BJ (cell line): ENCODE measurements at regions not wholly inside any gene's neighbourhood (a gene's known extent, or its start where the extent isn't known, plus 50 kb on each side); places are given as distances from the start of the nearest gene placed in this dataset.
A peak's percentile ranks its signal among the peaks of the same experiment; 100 is the strongest.
"Not testable (repeated sequence)": the region's sequence is repeated elsewhere in the genome, so short reads cannot be mapped to it uniquely, and the experiment has no call there.

Source experiments
- CTCF ChIA-PET: fragments of 350-600 bp; formaldehyde crosslinking; extraction: SDS; loops from one replicate; lab custom pipeline; 2021; ENCODE audit warnings: antibody characterized with exemption, inconsistent platforms; lab: Yijun Ruan, JAX
- POLR2A ChIA-PET: fragments of 300-600 bp; sonication (Branson Sonifier 250); formaldehyde crosslinking; extraction: SDS; loops from one replicate; lab custom pipeline; 2021; ENCODE audit warnings: antibody characterized with exemption; lab: Charles Lee
- DNase-seq: peaks from one replicate; pipeline ENCODE4 v3.0.0-alpha.2; 2011; ENCODE audit warnings: low read depth
- H3K27me3 ChIP-seq: 2 replicates; pipeline ENCODE4 v1.6.0; 2011; ENCODE audit warnings: low read length; ENCODE audit not compliant: control insufficient read depth, insufficient read depth
- H3K36me3 ChIP-seq: 2 replicates; pipeline ENCODE4 v1.5.1; 2011; ENCODE audit warnings: low read length; ENCODE audit not compliant: control insufficient read depth, insufficient read depth
- H3K4me3 ChIP-seq: 2 replicates; pipeline ENCODE4 v1.5.1; 2011; ENCODE audit warnings: low read depth, mild to moderate bottlenecking, control low read depth, low read length
- TF ChIP-seq, protein P1 (sequence below): IDR thresholded peaks from 2 replicates; pipeline ENCODE4 v1.5.1; 2011; ENCODE audit warnings: low read depth, mild to moderate bottlenecking, control low read depth, inconsistent platforms, low read length, moderate library complexity; ENCODE audit not compliant: insufficient read depth

- Histone ChIP-seq H3K36me3 (no peaks in the 10 kb centered on the region), H3K4me3 (no peak overlapping the region), H3K27me3 (no peaks in the 10 kb centered on the region)
- ChIA-PET POLR2A (no interaction called here), CTCF (no interaction called here)
- TF ChIP-seq, protein P1, sequence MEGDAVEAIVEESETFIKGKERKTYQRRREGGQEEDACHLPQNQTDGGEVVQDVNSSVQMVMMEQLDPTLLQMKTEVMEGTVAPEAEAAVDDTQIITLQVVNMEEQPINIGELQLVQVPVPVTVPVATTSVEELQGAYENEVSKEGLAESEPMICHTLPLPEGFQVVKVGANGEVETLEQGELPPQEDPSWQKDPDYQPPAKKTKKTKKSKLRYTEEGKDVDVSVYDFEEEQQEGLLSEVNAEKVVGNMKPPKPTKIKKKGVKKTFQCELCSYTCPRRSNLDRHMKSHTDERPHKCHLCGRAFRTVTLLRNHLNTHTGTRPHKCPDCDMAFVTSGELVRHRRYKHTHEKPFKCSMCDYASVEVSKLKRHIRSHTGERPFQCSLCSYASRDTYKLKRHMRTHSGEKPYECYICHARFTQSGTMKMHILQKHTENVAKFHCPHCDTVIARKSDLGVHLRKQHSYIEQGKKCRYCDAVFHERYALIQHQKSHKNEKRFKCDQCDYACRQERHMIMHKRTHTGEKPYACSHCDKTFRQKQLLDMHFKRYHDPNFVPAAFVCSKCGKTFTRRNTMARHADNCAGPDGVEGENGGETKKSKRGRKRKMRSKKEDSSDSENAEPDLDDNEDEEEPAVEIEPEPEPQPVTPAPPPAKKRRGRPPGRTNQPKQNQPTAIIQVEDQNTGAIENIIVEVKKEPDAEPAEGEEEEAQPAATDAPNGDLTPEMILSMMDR: no peak
- DNase-seq: no peak
Observed at GRCh38 chrX:112190646-112191045, 108.1 kb upstream of the TRPC5 start.

DNA sequence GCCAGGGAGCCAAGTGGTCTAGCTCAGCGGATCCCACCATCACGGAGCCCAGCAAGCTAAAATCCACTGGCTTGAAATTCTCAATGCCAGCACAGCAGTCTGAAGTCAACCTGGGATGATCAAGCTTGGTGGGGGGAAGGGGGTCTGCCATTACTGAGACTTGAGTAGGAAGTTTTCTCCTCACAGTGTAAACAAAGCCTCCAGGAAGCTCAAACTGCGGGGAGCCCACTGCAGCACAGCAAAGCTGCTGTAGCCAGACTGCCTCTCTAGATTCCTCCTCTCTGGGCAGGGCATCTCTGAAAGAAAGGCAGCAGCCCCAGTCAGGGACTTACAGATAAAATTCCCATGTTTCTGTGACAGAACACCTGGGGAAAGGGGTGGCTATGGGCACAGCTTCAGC lies 98.8 kb upstream of the TRPC5 start:
- H3K27me3 ChIP-seq, H3K36me3 ChIP-seq, POLR2A ChIA-PET, CTCF ChIA-PET, H3K4me3 ChIP-seq, DNase-seq: not testable (repeated sequence)

DNA sequence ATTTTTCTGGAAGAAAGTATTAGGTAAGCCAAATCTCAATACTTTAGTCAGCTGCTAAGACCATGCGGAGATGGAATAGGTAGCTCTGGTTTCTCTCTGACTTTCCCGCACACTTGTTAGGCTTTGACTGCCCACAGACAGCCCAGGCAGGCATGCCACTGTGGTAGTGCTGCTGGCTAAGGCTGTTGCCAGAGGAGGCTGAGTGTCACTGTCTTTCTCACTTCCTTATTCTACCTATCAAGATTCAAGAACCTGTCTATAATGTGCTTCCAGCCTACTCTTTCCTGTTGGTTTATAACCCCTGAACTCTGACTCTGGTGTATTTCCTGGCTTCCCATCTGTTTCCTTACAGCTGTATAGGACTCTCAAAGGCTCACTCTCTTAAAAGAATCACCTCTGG lies 81.8 kb upstream of the TRPC5 start:
- H3K4me3 ChIP-seq: no peak overlapping the region
- ChIA-PET CTCF (no interaction called here), POLR2A (no interaction called here)
- no peak for DNase-seq
- no peaks in the 10 kb centered on the region for H3K27me3 ChIP-seq
- TF ChIP-seq, protein P1: no peak
- H3K36me3 ChIP-seq: no peaks in the 10 kb centered on the region

DNA sequence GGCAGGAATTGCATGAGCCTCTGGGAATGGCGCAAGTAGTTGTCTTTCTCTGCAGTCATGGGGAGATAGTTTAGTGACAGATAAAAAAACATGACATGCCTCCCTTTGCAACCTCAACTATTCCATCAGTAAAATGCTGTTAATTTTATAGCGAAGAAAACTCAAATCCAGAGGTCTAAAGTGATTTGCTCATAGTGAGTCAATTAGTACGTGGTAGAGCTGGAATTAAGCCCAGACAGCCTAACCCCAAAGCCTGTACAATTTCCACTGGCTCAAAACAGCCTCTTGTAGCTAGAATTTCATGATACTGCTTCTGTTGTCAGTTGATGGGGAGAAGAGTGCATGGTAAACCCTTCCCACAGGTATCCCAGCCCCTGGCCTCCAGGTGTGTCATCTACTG lies 81.3 kb upstream of the TRPC5 start:
- POLR2A ChIA-PET: no interaction called here
- DNase-seq: no peak
- TF ChIP-seq, protein P1: no peak
- Histone ChIP-seq H3K27me3 (no peaks in the 10 kb centered on the region), H3K4me3 (no peak overlapping the region), H3K36me3 (no peaks in the 10 kb centered on the region)
- CTCF ChIA-PET: no interaction called here

DNA sequence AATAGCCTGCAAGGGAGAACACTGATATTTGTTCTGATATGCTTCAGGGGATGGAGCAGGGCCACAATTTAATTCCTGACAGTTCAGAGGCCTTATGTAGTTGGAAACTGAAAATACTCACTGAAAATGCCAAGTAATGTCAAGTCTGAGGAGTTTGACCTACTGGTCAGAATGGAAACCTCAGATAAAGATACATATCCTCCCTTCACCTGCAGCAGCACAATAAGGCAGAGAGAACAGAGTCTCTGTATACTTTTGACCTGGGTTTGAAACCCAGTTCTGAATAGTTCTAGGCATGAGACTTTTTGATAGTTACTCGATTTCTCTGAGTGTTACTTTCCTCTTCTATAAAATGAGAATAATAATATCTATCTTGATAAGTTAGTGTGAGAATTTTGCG lies 65.8 kb upstream of the TRPC5 start:
- DNase-seq: no peak
- ChIA-PET CTCF (no interaction called here), POLR2A (no interaction called here)
- TF ChIP-seq, protein P1: no peak
- Histone ChIP-seq H3K27me3 (no peaks in the 10 kb centered on the region), H3K36me3 (no peaks in the 10 kb centered on the region), H3K4me3 (no peak overlapping the region)

DNA sequence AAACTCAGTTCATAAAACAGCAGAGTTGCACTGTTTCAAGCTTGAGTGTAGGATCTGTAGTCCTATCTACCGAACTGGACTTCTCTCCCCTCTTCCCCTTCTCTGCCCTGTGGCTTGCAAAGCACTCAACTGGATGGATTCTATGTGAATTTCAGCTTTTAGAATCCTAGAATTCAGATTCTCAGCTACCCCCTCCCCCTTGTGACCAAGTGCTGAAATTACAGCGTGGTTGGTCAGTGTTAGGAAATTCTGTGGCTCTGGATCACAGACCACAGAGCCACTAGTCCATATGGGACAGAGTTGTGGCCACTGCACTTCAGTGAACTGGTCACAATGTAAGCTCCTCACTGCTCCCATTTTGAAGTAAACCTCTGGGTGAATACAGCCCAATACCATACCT lies 64.6 kb upstream of the TRPC5 start:
- ChIA-PET CTCF (interaction anchor here (1.2 kb wide), 1 partner anchor 9 kb away, joined by 3 read pairs; no protein-coding TSS in a partner anchor), POLR2A (no interaction called here)
- Histone ChIP-seq H3K36me3 (no peaks in the 10 kb centered on the region), H3K4me3 (no peak overlapping the region), H3K27me3 (no peaks in the 10 kb centered on the region)
- TF ChIP-seq, protein P1: 0 out of 2 replicates have a peak, but pooled peaks have one; percentile 11
- no peak for DNase-seq
